Effector CD4-positive, alpha-beta T cell (primary cell): ENCODE measurements at regions not wholly inside any gene's neighbourhood (a gene's known extent, or its start where the extent isn't known, plus 50 kb on each side); places are given as distances from the start of the nearest gene placed in this dataset.

Source experiments
- DNase-seq: peaks from one replicate; pipeline ENCODE4 v3.0.0-alpha.2; 2020

GRCh38 chr2:217652761-217653639, 349.8 kb downstream of the TNS1 start:
- DNase-seq = no peak

- DNase-seq = no peak
These were observed 352.0 kb downstream of the TNS1 start for GRCh38 chr2:217650716-217651360.

- no peak for DNase-seq
These were observed 352.6 kb downstream of the TNS1 start for GRCh38 chr2:217650229-217650628.

- DNase-seq = no peak
These were observed 354.9 kb downstream of the TNS1 start for GRCh38 chr2:217647925-217648324.

GRCh38 chr2:217647226-217647625, 355.6 kb downstream of the TNS1 start:
- no peak for DNase-seq

- no peak for DNase-seq
These were observed 356.9 kb downstream of the TNS1 start for GRCh38 chr2:217645896-217646295.

- DNase-seq = no peak
These were observed 358.9 kb downstream of the TNS1 start for GRCh38 chr2:217643789-217644301.

- no peak for DNase-seq
These were observed 359.9 kb downstream of the TNS1 start for GRCh38 chr2:217642944-217643343.

GRCh38 chr2:217641960-217642359, 360.8 kb downstream of the TNS1 start:
- DNase-seq = no peak

GRCh38 chr2:217639481-217639880, 363.3 kb downstream of the TNS1 start:
- DNase-seq = no peak

GRCh38 chr2:217638533-217638932, 364.3 kb downstream of the TNS1 start:
- DNase-seq = no peak

GRCh38 chr2:217638031-217638430, 364.8 kb downstream of the TNS1 start:
- no peak for DNase-seq

GRCh38 chr2:217636991-217637561, 365.7 kb downstream of the TNS1 start:
- no peak for DNase-seq

GRCh38 chr2:217636578-217636977, 366.2 kb downstream of the TNS1 start:
- no peak for DNase-seq

GRCh38 chr2:217634871-217635270, 367.9 kb downstream of the TNS1 start:
- no peak for DNase-seq

GRCh38 chr2:217632043-217632442, 370.8 kb downstream of the TNS1 start:
- DNase-seq = no peak

GRCh38 chr2:217631115-217631514, 371.7 kb downstream of the TNS1 start:
- no peak for DNase-seq

- no peak for DNase-seq
These were observed 373.4 kb downstream of the TNS1 start for GRCh38 chr2:217629347-217629746.

- DNase-seq = no peak
These were observed 374.7 kb downstream of the TNS1 start for GRCh38 chr2:217628061-217628460.

- no peak for DNase-seq
These were observed 375.9 kb downstream of the TNS1 start for GRCh38 chr2:217626926-217627325.

- DNase-seq = no peak
These were observed 377.1 kb downstream of the TNS1 start for GRCh38 chr2:217625557-217626169.

- no peak for DNase-seq
These were observed 379.4 kb downstream of the TNS1 start for GRCh38 chr2:217623281-217623912.
